ENCODE measurements at regions not wholly inside any gene's neighbourhood (a gene's known extent, or its start where the extent isn't known, plus 50 kb on each side); places are given as distances from the start of the nearest gene placed in this dataset.

GRCh38 chr16:82350560-82350959 is 180.5 kb upstream of the MPHOSPH6 start:
- DNase-seq = no peak

- no peak for DNase-seq
Measured at GRCh38 chr16:82345318-82345717, 175.3 kb upstream of the MPHOSPH6 start.

- no peak for DNase-seq
Measured at GRCh38 chr16:82344157-82344556, 174.1 kb upstream of the MPHOSPH6 start.

- DNase-seq = no peak
Measured at GRCh38 chr16:82341146-82341669, 171.2 kb upstream of the MPHOSPH6 start.

GRCh38 chr16:82340531-82340930 is 170.5 kb upstream of the MPHOSPH6 start:
- no peak for DNase-seq

GRCh38 chr16:82337355-82337754 is 167.3 kb upstream of the MPHOSPH6 start:
- DNase-seq = no peak

GRCh38 chr16:82331974-82332750 is 162.1 kb upstream of the MPHOSPH6 start:
- DNase-seq = no peak

- DNase-seq = no peak
Measured at GRCh38 chr16:82331397-82331796, 161.4 kb upstream of the MPHOSPH6 start.

- DNase-seq = no peak
Measured at GRCh38 chr16:82329504-82330192, 159.6 kb upstream of the MPHOSPH6 start.

GRCh38 chr16:82328881-82329469 is 159.0 kb upstream of the MPHOSPH6 start:
- no peak for DNase-seq

- DNase-seq = no peak
Measured at GRCh38 chr16:82323171-82323570, 153.1 kb upstream of the MPHOSPH6 start.

- DNase-seq = no peak
Measured at GRCh38 chr16:82322177-82322576, 152.2 kb upstream of the MPHOSPH6 start.

GRCh38 chr16:82319038-82319437 is 149.0 kb upstream of the MPHOSPH6 start:
- DNase-seq = no peak

- DNase-seq = no peak
Measured at GRCh38 chr16:82317411-82318167, 147.6 kb upstream of the MPHOSPH6 start.

GRCh38 chr16:82313754-82314153 is 143.7 kb upstream of the MPHOSPH6 start:
- no peak for DNase-seq

- no peak for DNase-seq
Measured at GRCh38 chr16:82311528-82311927, 141.5 kb upstream of the MPHOSPH6 start.

- DNase-seq = no peak
Measured at GRCh38 chr16:82302042-82302727, 132.2 kb upstream of the MPHOSPH6 start.

- DNase-seq = no peak
Measured at GRCh38 chr16:82301146-82301755, 131.2 kb upstream of the MPHOSPH6 start.

- no peak for DNase-seq
Measured at GRCh38 chr16:82300374-82300951, 130.4 kb upstream of the MPHOSPH6 start.

- DNase-seq = no peak
Measured at GRCh38 chr16:82298472-82298871, 128.4 kb upstream of the MPHOSPH6 start.

Measured in activated CD4-positive, alpha-beta T cell treated with anti-CD3 and anti-CD28 coated beads for 1 hour (primary cell).